Activated CD8-positive, alpha-beta memory T cell treated with anti-CD3 and anti-CD28 coated beads, Interleukin-2, amount 50 U/mL, for 48 hours (primary cell): ENCODE measurements at regions not wholly inside any gene's neighbourhood (a gene's known extent, or its start where the extent isn't known, plus 50 kb on each side); places are given as distances from the start of the nearest gene placed in this dataset.

Source experiments
- DNase-seq: peaks from one replicate; pipeline ENCODE4 v3.0.0-alpha.2; 2020

DNA sequence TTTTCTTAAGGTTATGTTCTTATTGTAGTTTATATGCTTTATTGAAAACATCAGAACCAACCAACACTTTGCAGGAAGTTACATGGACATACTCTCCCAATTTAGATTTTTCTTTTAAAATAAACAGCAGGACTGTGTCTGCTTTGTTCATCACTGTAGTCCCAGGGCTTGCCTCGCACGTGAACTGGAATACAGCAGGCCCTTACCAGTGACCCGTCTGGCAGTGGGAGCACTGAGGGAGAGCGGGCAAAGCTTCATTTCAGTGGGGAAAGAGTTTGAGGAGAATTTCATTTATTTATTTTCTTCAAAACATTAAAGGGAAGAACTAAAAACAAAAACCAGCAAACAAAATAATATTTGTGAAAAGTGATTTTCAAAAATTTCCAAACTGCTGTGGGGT is 230.8 kb downstream of the PAX1 start:
- DNase-seq = no peak

DNA sequence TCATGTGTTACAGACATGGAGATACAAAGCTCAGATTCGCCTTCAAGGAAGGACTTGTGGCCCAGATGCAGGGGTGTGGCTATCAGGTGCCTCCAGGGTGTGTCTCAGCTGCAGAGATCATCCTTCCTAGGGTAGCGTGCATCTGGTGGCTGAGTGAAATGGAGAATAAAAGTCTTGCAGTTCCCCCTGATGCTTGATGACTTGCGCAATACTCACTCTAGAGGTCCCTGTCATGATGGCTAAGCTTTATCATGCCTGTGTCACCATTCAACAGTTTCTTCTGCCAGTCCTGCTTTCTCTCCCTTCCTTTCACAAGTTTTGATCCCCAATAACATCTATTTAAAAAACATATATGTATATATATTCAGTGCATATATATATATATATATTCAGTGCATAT is 228.1 kb downstream of the PAX1 start:
- DNase-seq = no peak

GRCh38 chr20:21921251-21921650 is 215.8 kb downstream of the PAX1 start:
- no peak for DNase-seq

GRCh38 chr20:21920211-21920610 is 214.7 kb downstream of the PAX1 start:
- no peak for DNase-seq

DNA sequence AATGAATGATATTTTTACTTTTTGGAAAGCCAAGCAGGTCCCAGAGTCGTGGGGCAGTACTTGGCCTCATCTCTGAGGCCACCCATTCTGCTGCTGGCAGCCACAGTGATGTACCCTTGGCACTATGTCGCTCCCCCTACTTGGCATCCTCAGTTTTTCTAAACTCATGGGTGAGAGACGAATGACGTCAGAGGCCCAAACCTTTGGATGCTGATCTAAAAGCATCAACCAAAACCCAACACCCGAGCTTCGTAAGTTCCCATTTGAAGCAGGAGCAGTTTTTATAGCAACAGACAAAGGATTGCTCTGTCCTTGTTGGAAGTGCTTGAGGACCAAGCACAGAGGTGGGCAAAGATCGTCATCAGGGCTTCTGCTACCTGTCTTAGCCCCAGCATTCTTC is 212.9 kb downstream of the PAX1 start:
- DNase-seq = no peak

GRCh38 chr20:21902391-21902790 is 196.9 kb downstream of the PAX1 start:
- no peak for DNase-seq

DNA sequence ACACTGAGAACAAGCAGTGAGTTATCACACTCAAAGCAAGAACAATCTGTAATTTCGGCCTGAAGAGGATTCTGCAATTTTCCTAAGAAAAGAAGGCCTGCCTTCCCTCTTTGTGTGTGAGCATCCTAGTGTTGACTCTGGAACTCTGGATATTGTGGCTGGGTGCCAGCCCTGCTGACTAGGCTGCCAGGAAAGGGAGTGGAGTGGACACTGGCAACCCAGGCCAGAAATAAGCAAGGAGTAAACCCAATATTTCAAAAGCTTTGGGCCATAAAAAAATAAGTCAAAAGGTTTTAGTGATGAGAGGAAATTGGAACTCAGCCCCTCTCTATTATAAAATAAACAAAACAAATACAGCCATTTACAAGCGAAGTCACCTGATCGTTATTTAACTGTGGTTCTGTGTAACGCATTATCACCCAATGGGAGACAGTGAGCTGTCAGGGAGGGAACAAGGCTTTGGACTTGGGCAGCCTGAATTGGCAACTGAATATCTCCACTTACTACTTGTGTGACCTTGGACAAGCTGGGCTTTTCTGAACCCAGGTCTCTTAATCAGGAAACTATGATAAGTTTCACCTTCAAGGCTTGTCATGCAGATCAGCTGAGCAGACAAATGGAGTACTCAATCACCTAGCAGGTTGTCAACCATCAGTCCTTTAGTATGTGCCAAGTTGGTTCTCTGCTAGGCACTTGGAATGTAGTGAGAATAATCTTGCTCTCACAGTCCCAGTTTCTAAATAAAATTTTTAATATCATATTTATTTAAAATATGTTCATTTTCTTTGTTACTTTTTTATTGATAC is 196.2 kb downstream of the PAX1 start:
- no peak for DNase-seq

GRCh38 chr20:21900431-21900830 is 195.0 kb downstream of the PAX1 start:
- DNase-seq = no peak

DNA sequence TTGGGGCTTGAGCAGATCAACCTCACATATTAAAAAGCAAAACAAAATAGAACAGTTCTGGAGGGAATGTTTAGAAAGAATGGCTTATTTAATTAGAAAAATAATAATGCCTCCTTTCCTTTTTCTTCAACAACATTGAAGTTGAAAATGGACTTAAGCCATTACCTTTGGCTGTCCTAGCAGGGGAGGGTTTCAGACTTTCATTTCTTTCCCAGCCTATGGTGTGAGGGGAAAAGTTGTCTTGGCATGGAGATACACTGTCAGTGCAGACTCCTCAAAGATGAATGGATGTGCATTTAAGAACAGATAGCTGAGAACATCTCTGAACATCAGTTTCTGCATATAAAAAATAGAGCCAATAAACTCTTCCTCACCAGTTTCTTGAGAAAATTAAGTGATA is 169.5 kb downstream of the PAX1 start:
- DNase-seq = no peak

GRCh38 chr20:21874127-21874526 is 168.7 kb downstream of the PAX1 start:
- DNase-seq = no peak

- no peak for DNase-seq
Measured at GRCh38 chr20:21873291-21873690, 167.8 kb downstream of the PAX1 start.

DNA sequence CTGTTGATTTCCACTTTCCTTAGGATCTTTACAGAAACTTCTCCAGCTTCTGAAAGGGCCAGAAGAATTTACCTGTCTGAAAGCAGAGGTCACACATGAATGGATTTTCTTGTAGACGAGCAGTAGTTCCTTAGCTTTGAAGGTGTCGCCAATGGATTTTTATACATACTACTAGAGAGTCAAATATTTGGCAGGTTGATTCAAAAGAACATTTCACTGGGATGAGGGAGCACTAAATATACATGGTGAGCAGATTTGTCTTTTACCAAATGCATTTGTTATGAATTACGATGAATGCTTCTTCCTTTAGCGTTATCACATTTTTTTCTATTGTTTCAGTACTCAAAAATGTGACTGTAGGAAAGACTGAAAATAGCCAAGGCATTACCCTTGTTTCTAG is 162.3 kb downstream of the PAX1 start:
- DNase-seq = no peak

GRCh38 chr20:21867353-21867752 is 161.9 kb downstream of the PAX1 start:
- no peak for DNase-seq

GRCh38 chr20:21862956-21863355 is 157.5 kb downstream of the PAX1 start:
- no peak for DNase-seq

DNA sequence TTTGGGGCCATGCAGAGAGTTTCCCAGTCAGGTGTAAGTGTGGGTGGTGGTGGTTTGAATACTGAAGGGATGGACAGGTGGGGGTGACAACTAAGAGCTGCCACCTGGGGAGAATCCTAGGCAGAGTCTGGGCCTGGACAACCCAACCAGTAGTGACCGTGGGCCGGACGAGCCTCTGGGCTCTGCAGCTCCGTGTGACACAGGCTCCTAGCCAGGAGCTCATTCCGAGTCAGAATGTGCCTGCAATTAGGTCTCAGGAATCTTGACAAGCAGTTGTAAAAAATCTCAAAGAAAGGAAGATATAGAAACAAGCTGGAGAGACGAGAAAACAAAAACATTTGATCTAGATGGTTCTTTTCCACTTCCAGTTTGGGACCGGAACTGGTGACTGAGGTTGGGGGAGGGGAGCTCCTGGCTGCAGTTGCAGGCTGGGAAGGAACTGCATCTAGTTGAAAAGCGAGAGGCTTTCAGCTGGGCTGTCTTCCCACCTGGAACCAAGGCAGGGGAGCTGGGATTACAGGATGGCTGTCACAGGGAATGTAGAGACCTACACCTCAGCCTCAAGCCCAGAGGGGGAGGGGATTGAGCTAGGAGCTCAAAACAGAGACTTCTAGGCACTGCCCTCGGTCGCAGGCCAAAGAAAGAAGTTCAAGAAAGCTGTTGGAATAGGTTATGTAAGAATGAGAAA is 156.9 kb downstream of the PAX1 start:
- no peak for DNase-seq

- DNase-seq = no peak
Measured at GRCh38 chr20:21840991-21841390, 135.5 kb downstream of the PAX1 start.

DNA sequence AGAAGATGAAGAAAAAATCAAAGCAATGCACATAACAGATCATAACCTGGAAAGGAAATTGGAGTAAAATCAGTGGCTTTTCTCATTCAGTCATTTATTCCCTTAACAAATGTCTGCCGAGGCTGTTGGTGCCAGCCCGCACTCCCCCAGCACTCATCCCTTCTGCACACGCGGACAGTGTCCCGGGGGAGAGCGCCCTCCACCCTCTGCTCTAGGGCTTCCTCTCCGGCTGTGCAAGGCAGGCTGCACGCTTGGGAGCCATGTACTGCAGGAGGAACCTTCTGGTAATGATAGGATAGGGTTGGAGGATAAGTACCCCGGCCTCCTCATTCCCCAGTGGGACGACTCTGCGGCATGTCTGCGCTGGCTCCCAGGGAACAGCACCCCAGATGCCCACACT is 134.5 kb downstream of the PAX1 start:
- DNase-seq = no peak

GRCh38 chr20:21836346-21836745 is 130.9 kb downstream of the PAX1 start:
- DNase-seq = no peak

- DNase-seq = no peak
Measured at GRCh38 chr20:21835042-21835441, 129.6 kb downstream of the PAX1 start.

GRCh38 chr20:21832442-21833385 is 127.2 kb downstream of the PAX1 start:
- no peak for DNase-seq

- DNase-seq = no peak
Measured at GRCh38 chr20:21826976-21827375, 121.5 kb downstream of the PAX1 start.

- DNase-seq = no peak
Measured at GRCh38 chr20:21821358-21821757, 115.9 kb downstream of the PAX1 start.

GRCh38 chr20:21820688-21821087 is 115.2 kb downstream of the PAX1 start:
- no peak for DNase-seq

GRCh38 chr20:21820045-21820444 is 114.6 kb downstream of the PAX1 start:
- DNase-seq = no peak
